CMK (cell line): ENCODE measurements at regions not wholly inside any gene's neighbourhood (a gene's known extent, or its start where the extent isn't known, plus 50 kb on each side); places are given as distances from the start of the nearest gene placed in this dataset.

Experiments used
- DNase-seq: peaks from one replicate; pipeline ENCODE4 v3.0.0-alpha.2; 2010; ENCODE audit warnings: low read depth

DNA sequence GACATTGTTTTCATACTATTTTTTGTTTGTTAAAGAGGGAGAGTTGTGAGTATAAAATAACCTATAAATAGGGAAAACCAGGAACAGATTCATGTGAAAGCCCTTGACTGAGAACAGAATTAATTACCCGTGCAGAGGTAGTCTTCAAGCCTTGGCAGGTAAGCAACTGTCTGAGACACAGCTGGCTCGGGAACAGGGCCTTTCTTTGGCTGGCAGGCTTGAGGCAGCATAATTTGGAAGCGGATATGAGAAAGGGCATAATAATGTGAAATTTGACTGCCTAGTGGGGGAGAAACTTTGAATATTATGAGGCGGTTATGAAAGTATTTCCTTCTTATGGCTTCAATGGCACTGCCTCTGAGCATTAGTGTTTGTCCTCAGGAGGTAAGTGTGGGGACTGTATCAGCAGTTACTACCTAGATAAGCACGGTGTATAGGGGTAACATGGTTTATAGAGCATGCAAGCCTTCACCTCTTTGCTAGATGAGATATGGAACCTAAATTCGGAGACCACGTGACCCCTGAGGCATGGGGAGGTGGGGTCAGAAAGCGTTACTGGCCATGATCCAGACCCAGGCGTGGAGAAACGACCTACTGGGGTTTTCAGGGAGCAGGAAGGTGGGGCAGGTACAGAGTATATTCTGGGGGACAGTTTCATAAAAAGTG lies 210.2 kb upstream of the GAS1 start:
- no peak for DNase-seq

DNA sequence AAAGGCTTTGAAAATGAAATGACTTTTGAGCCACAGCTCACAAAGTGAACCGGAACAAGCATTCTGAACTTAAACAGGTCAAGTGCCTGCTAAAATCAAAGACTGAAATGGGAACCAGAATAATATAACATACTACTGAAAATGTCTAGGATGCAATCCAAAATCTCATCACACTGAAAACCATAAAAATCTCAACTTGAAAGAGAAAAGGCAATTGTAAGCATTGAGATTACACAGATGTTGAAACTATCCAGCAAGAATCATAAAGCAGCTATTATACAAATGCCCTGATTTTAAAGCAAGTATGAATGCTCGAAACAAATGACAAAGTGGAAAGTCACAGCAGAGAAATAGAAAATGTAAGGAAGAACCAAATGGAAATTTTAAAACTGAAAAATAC lies 211.5 kb upstream of the GAS1 start:
- no peak for DNase-seq

DNA sequence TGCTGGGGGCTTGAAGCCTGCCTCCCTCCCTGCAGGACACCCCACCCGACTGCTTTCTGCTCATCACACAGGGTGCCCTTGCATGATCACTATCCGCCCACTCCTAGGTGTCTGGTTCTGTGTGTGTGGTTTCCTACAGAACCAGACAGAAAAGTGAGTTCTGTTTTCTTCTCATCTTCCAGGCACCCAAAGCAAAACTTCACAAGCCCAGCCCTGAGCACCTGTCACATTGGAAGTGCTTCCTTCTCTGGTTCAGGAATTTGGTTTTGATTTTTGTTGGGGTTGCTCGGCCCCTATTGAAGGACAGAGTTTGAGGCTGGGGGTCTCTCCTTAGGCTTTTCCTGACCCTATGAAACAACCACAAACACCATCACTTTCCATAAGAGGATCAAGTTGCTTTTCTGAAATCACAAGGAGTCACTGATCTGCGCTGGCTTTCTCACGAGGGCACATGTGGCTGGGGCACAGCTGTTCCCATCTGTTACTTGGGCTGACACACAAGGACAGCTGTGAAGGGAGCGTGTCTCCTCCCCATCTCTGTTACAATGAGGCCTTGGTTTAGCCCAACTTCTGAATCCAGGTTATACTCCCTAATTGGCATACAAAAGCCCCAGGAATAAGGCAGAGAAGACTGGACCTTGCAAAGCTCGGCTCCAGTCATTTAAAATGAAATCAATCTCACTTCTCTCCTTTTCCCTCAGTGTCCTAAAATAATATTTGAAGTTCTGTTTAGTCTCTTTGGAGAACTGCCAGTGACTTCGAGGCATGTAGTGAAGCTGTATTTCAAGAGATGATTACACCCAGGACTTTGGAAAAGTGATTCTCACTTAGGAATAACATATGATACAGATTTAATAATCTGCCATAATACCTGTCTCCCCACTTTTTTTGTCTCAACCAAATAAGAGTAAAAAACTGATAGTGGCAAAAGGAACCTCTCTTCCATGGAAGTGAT lies 213.1 kb upstream of the GAS1 start:
- no peak for DNase-seq

DNA sequence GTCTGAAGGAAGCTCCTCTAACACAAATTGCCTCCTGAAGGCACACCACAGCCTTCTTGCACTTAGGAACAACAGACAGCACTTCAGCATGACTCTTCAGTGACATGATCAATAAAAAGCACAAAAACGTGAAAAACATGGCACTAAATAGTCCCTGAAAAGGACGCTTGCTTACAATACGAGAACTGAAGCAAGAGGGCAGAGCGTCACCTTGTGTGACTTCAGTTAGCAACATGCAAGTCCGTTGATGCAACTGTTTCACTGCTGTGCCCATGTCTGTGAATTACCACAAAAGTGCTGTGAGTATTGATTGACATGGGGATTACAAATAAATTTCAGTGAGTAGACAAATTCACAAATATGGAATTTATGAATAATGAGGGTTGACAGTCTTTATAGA lies 219.9 kb upstream of the GAS1 start:
- no peak for DNase-seq

DNA sequence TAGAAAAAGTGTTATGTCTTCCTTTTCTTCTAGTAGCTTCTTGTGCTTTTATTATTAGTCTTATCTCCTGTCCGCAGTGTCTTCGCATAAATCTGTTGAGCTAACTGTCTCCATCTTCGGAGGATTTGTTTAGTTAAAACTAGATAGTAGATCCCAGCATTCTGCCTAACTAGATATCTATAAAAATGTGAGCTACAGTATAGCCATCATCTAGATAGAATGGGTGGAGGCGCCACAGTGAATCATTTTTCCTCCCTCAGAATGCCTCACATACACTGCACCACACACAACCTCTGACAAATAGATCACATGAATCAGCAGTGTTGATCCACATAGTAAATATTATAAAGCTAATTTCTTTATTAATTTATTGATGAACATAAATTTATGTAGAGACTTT lies 220.3 kb upstream of the GAS1 start:
- no peak for DNase-seq

DNA sequence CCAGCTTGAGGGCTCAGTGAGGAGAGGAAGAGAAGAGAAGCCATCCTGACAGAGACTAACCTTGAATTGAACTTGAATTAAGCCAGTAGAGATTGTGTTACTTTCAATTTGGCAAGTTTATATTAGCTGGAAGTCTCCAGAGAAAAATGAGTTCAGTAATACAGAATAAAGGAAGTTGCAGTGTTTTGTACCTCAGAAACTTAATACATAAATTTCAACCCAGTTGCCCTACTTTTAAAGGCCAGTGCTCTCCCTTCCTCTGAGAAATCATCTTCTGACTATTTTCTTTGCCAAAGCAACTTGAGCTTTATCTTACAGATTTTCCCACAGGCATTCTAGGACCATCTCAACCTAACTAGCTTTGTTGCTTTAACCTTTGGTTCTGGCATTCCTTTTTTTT lies 231.0 kb upstream of the GAS1 start:
- DNase-seq: no peak

DNA sequence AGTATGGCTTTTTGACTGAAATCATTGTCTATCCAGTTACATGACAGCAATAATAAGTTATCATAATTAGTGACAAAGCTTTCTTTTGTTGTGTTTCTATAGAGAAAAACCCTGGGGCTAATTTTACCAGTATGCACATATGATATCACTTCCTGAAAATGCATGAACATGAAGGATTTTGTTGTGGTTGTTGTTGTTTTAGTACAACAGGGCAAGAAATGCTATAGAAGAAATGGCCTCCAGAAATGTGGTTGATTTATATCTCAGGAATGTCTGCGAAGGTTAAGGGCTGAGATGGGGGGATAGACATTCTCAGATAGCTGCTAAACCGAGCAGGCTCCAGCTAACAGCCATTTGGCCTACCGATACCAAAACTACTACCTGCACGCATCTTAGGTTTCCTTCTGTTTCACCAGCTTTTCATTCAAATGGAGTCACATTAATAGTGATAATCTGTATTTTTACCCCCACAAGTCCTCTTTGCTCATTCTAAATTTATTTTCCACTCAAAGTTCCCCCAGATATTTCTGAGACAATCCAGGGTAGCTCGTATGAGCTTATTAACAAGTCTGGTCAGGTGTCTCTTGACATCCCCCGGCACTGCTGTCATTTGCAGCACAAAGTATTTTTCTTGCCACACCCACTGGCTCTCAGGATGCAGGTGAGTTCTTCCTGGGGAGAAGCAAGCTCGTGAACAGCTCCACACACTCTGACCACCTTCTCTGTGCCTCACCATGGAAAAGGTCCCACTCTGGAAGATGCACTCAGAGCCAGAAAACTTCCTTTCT lies 232.4 kb upstream of the GAS1 start:
- no peak for DNase-seq

DNA sequence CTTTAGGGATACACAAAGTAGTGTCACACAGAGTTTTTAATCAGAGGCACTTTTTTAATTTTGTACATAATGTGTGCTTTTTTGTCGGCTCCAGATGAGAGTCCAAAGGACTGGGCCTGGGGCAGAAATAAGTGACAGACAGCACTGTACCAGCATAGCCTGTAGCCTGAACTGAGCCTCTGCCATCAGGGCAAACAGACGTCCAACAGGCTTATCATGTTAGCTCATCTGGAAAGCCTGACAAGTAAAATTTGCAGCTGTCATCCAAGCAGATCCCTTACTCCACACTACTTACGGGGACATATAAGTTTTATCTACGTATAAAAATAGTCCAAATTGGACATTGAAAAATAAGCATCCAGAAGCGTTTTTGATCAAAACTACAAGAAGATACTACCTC lies 233.1 kb upstream of the GAS1 start:
- no peak for DNase-seq

DNA sequence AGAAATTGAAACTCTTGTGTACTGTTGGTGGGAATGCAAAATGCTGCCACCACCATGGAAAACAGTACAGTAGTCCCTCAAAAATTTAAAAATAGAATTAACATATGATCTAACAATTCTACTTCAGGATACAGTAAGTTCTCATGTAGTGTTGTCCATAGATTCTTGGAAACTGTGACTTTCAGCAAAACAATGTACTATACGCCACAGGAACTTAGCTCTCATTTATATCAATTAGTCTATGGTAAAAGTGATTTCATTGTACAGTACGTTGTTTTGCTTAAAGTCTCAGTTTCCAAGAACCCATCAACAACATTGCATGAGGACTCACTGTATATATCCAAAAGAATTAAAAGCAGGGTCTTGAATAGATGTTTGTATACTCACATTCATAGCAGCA lies 233.5 kb upstream of the GAS1 start:
- DNase-seq: no peak

DNA sequence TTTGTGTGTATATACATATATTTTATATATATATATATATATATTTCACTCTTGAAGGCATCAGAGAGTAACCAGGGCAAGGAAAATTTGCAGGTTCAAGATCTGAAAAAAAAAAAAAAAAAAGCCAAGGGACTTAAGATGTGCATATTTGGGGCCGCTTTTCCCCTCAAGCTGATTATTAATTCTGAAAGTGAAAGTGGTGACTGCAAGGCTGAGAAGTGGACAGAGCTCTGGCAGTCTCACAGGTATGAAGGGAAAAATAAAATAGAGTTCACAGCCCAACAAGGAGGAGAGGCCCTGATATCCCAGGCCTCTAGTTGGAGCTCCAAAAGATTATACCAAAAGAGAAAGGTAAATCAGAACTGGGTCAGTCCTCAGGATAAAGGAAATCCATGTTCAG lies 234.4 kb upstream of the GAS1 start:
- DNase-seq: no peak

DNA sequence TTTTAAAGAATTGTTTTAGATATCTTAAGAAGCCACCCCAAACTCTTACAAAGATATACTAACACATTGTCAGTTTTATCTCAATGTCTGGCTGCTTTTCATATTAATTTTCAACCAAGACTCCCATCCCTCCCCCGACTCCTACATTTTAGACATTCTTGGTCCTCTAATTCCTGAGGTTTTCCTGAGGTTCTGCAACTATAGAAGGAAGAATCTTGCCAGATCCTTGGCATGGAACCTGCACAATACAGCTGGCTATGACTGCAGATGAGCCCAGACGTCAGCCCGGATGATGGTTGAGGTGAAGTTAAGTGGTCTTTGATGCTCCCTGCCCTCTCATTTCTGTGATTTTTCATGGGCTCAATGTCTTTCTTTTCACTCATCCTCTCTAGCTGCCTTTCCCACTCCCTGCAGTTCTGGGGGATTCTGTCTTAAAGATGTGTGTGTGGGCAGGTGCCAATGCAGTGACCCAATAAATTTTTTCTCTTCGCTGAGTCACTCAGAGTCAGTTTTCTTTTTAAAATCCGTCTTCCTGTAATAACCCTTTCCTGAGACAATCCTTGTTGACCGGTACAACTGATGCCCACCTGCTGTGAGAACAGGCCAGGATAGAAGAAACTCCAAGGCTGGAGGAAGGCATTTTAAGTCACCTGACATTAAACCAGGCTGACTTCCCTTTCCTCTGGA lies 237.8 kb upstream of the GAS1 start:
- DNase-seq: no peak

DNA sequence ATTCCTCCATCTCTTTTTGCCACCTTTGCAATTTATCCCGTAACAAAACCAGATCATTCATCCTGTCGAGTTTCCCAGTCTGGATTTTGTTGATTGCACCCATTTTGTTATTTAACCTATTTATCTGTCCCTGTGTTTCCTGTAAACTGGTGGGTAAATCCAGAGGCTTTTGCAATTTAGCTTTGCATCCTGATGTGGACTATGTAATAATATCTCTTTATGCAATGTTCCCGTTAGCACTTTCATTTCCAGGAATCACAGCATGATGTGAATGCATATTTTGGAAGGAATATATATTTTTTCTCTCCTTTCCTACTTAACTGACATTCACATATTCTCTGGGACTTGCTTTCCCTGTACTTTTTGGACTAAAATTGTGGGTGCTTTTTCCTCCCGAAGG lies 240.3 kb upstream of the GAS1 start:
- no peak for DNase-seq

DNA sequence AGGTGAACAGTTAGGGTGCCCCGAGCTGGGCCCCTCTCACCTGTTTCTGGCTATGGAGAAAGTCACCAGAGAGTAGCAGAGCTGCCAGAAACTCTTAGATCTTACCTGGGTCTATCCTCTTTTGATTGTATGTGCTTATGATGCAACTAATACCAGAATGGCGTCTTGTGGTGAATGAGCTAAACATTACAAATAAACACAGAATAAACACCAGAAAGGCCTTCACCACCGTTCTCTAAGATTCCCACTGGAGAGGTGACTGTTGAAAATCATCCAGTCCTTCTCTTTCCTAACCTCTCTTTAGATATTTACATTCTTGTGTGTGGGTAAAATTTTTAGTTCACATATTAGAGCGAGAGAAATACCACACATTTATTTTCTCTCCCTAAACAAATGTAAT lies 241.7 kb upstream of the GAS1 start:
- DNase-seq: no peak

DNA sequence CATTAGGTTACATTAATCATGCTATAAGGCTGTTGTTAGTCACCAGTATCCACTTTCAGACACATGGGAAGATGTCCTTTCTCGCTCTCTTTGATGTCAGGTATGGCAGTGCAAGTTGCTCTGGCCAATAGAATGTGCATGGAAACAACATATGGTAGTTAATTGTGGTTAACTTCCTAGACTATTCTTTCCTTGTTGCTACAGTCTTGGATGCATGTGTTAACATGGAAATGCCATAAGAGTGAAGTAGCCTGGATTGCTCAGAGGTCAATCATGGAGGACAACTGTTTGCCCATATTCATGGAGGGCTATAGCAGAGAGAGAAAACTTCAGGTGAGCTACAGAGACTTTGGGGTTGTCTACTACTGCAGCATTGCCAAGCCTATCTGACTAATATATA lies 245.8 kb upstream of the GAS1 start:
- no peak for DNase-seq

DNA sequence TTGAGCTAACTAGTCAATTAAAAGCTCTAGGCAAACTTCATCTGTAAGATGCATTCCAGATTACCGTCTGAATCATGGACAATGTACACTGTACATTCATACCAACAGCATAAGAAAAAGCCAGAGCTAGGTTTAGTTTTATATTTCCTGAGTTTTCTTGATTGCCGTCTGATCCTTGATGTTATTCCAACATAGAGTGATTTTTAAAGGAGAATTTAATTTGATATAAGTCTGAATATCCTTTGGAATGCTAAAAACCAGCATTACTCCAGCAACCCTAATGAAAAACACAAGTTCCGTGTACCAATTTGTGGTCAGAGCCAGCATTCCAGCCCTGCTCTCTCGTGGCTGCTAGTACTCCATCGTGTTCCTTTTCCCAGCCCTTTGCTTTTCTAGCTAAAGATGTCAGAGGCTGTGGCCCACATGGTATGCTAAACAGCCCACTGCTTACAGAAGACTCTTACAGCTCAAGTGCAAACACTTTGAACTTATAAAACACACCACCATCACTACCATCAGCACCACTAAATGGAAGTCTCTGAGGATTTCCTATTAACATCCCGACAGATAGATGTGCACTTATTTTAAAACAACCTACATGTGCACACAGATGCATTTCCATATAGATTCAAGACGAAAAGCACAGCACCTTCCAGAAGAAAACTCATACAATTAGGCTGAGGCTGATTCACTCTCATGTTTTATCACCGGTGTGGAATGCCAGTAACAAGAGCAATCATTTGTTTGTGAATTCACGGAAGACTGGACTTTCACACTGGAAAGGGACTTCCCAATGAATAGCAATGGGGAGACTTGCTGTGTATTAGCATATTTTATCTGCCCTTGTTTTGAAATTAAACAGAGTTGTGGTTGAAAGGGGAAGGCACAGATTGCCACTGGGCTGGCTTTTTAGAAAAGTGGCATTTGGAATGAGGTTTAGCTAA lies 246.9 kb upstream of the GAS1 start:
- DNase-seq: no peak

DNA sequence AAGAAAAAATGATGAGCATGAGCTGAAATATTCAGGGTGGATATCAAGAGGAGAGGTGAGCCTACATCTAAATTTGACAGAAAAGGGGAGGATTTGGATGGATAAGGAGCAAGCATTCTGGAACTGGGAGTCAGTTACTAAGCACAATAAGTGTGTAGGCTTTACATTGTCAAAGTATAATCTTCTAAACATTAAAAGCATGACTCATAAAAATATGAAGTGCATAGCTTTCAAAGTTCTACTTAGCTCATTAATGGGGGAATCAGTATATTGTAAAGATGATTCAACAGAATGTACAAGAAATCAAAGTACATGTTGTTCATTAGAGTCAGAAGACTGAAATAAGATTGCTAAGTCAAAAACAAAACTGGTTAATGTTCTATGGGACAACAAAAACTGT lies 248.0 kb upstream of the GAS1 start:
- DNase-seq: no peak

DNA sequence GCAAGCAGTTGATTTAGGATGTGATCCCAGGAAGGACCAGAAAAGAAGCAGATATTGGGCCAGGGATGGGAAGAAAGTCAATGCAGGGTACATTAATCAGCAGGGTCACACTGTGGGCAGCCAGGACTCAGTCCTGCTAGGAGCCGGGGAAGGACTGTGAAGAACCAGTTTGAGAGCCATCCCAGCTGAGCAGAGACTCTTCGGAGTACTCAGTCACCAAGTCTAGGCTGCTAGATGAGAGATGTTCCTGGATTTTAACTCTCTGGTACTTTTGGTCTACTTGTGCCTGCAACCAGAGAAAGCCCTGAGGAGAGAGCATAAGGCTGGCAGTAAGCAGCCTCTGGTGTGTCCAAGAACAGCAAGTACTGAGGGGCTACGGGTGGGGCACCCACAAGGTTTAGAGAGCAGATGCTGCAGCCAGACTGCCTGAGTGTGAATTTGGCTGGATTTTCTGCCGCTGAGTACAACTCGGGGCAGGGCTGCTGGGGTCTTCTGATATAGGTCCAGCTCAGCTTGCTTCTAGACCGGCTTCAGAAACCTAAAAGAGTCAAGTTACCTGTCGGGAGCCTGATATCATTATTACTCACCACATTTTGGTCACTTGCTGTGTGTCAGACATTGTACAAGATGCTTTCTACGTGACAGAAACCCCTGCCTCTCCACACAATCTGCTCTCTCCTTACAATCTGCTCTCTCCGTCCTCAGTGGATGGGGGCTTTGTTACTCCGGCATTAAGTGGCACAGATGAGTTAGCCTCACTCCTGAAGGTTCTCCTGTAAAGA lies 250.2 kb upstream of the GAS1 start:
- DNase-seq: no peak

DNA sequence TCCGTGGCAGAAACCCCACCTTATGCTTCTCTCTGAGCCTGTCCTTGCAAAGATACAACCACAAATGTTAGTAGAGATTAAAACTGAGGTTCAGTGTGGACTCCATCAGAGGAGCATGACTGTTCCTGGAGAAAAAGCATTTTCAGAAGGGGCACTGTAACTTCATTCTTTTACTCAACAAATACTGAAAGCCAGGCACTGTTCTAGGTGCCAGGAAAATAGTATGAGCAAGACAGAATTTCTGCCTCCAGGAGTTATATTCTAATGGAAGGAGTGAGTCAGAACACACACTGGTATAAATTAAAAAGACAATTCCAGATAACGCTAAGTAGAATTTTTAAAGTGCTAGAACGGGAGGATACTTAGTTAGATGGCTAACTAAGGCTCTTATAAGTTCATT lies 251.4 kb upstream of the GAS1 start:
- no peak for DNase-seq

DNA sequence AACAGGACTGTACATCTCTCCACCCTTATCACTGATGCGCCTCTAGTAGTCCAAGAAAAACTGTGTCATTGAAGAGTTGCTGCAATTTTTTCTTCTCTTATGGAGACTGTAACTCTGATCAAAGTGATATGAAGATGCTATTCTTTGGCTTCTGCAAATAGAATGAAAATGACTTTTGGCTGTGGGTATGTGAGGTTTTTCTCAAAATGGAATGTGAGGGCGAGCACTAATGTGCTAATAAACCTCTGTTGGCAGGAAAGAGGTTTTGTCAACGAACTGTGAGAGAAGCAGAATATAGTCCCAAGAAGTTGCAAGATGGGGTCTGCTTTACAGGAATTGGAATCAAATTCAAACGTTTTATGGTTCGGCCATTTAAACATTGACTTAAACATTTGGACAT lies 252.0 kb upstream of the GAS1 start:
- no peak for DNase-seq

DNA sequence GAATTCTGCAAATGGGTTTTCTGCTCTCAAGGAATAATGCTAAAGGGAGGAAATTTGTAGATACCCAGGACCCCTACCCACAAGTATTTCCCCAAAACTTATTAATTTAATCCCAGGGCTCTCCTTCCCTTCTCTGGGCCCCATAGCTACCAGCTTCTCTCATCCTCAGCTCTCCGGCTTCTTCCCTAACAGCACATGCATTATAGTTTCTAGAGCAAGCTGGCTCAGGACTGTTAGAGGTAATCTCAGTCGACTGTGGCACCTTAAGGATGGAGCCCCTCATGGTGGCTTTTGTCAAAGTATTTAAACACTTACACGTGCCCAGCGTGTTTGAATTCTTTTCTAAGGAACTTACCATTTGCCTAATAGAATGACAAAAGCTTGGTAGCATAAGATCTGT lies 252.5 kb upstream of the GAS1 start:
- DNase-seq: no peak
